Middle frontal gyrus (tissue), 1 donor: ENCODE measurements at regions not wholly inside any gene's neighbourhood (a gene's known extent, or its start where the extent isn't known, plus 50 kb on each side); places are given as distances from the start of the nearest gene placed in this dataset.

ENCODE experiments used
- DNase-seq: peaks from one replicate; pipeline ENCODE4 v3.0.0-alpha.2; 2015; ENCODE audit warnings: low spot score; ENCODE audit errors: extremely low spot score

- no peak for DNase-seq
Measured at GRCh38 chr13:67856955-67857354, 626.8 kb upstream of the PCDH9 start.

- DNase-seq, result no peak
Measured at GRCh38 chr13:67855741-67856238, 625.7 kb upstream of the PCDH9 start.

- no peak for DNase-seq
Measured at GRCh38 chr13:67854990-67855389, 624.9 kb upstream of the PCDH9 start.

GRCh38 chr13:67844574-67844973, 614.4 kb upstream of the PCDH9 start:
- no peak for DNase-seq

GRCh38 chr13:67841071-67841470, 610.9 kb upstream of the PCDH9 start:
- no peak for DNase-seq

- no peak for DNase-seq
Measured at GRCh38 chr13:67833564-67833963, 603.4 kb upstream of the PCDH9 start.

GRCh38 chr13:67829641-67830040, 599.5 kb upstream of the PCDH9 start:
- DNase-seq, result no peak

- DNase-seq, result no peak
Measured at GRCh38 chr13:67827992-67828391, 597.9 kb upstream of the PCDH9 start.

GRCh38 chr13:67821606-67822005, 591.5 kb upstream of the PCDH9 start:
- no peak for DNase-seq

- no peak for DNase-seq
Measured at GRCh38 chr13:67806796-67807195, 576.7 kb upstream of the PCDH9 start.

- DNase-seq, result no peak
Measured at GRCh38 chr13:67803118-67803517, 573.0 kb upstream of the PCDH9 start.

- no peak for DNase-seq
Measured at GRCh38 chr13:67792151-67792676, 562.1 kb upstream of the PCDH9 start.

- DNase-seq, result no peak
Measured at GRCh38 chr13:67791047-67791446, 560.9 kb upstream of the PCDH9 start.

GRCh38 chr13:67776151-67776550, 546.0 kb upstream of the PCDH9 start:
- DNase-seq, result no peak

- DNase-seq, result no peak
Measured at GRCh38 chr13:67775359-67775758, 545.2 kb upstream of the PCDH9 start.

- DNase-seq, result no peak
Measured at GRCh38 chr13:67772807-67773453, 542.8 kb upstream of the PCDH9 start.

- no peak for DNase-seq
Measured at GRCh38 chr13:67771106-67771505, 541.0 kb upstream of the PCDH9 start.

- no peak for DNase-seq
Measured at GRCh38 chr13:67769987-67770341, 539.8 kb upstream of the PCDH9 start.

GRCh38 chr13:67769063-67769986, 539.2 kb upstream of the PCDH9 start:
- DNase-seq, result no peak

GRCh38 chr13:67763984-67764383, 533.8 kb upstream of the PCDH9 start:
- DNase-seq, result no peak

- DNase-seq, result no peak
Measured at GRCh38 chr13:67763384-67763783, 533.2 kb upstream of the PCDH9 start.

GRCh38 chr13:67758975-67759374, 528.8 kb upstream of the PCDH9 start:
- no peak for DNase-seq
